DND-41 (cell line): ENCODE measurements at regions not wholly inside any gene's neighbourhood (a gene's known extent, or its start where the extent isn't known, plus 50 kb on each side); places are given as distances from the start of the nearest gene placed in this dataset.

Experiments used
- ATAC-seq: fragments of 200-7000 bp; cut with Tn5 transposase; 3 replicates; pipeline ENCODE4 v1.9.1; 2021; ENCODE audit warnings: low read depth; ENCODE audit not compliant: insufficient read depth
- DNase-seq: peaks from one replicate; pipeline ENCODE4 v3.0.0-alpha.2; 2020
- H2AFZ ChIP-seq: 2 replicates; pipeline ENCODE4 v1.6.0; 2012; ENCODE audit warnings: low read depth, low read length
- H3K27ac ChIP-seq: 2 replicates; pipeline ENCODE4 v1.5.1; 2012; ENCODE audit warnings: low read length, inconsistent platforms
- H3K27me3 ChIP-seq: fragments of 200-600 bp; sonication (generic); 2 replicates; pipeline ENCODE4 v1.6.0; 2012; ENCODE audit warnings: low read length, mild to moderate bottlenecking, inconsistent platforms; ENCODE audit not compliant: insufficient read depth, poor library complexity
- H3K36me3 ChIP-seq: 2 replicates; pipeline ENCODE4 v1.5.1; 2012; ENCODE audit warnings: low read length, inconsistent platforms; ENCODE audit not compliant: insufficient read depth
- H3K4me1 ChIP-seq: 2 replicates; pipeline ENCODE4 v1.5.1; 2012; ENCODE audit warnings: mild to moderate bottlenecking, low read length; ENCODE audit not compliant: insufficient read depth
- H3K4me2 ChIP-seq: 2 replicates; pipeline ENCODE4 v1.6.0; 2012; ENCODE audit warnings: mild to moderate bottlenecking, moderate library complexity, low read length, inconsistent platforms; ENCODE audit not compliant: insufficient read depth
- H3K4me3 ChIP-seq, 2 experiments: fragments of 200-600 bp in 1 of 2; shearing (Covaris generic) in 1 of 2; 2 replicates each; pipeline ENCODE4 v1.5.1; 2012 to 2016; ENCODE audit warnings: inconsistent platforms in 2 of 2, low read length in 2 of 2, mild to moderate bottlenecking in 2 of 2, low read depth in 1 of 2, moderate library complexity in 1 of 2
- H3K79me2 ChIP-seq: 2 replicates; pipeline ENCODE4 v1.6.0; 2012; ENCODE audit warnings: low read length, inconsistent platforms; ENCODE audit not compliant: insufficient read depth
- H3K9ac ChIP-seq: 2 replicates; pipeline ENCODE4 v1.6.0; 2012; ENCODE audit warnings: low read depth, mild to moderate bottlenecking, inconsistent platforms, low read length, moderate library complexity
- H3K9me3 ChIP-seq: 2 replicates; pipeline ENCODE4 v1.5.1; 2012; ENCODE audit warnings: low read length, moderate library complexity, mild to moderate bottlenecking, inconsistent platforms; ENCODE audit not compliant: insufficient read depth, severe bottlenecking
- H4K20me1 ChIP-seq: 2 replicates; pipeline ENCODE4 v1.6.0; 2012; ENCODE audit warnings: low read length; ENCODE audit not compliant: insufficient read depth
- EZH2 ChIP-seq: IDR thresholded peaks from 3 replicates; pipeline ENCODE4 v1.6.1; 2012; ENCODE audit warnings: borderline replicate concordance, low read depth, mild to moderate bottlenecking, moderate library complexity, low read length, inconsistent platforms; ENCODE audit not compliant: severe bottlenecking
- TF ChIP-seq, protein P1 (sequence below): IDR thresholded peaks from 2 replicates; pipeline ENCODE4 v1.5.1; 2012; ENCODE audit warnings: borderline replicate concordance, low read length, moderate library complexity, mild to moderate bottlenecking; ENCODE audit not compliant: poor library complexity, severe bottlenecking; ENCODE audit errors: extremely low read depth

DNA sequence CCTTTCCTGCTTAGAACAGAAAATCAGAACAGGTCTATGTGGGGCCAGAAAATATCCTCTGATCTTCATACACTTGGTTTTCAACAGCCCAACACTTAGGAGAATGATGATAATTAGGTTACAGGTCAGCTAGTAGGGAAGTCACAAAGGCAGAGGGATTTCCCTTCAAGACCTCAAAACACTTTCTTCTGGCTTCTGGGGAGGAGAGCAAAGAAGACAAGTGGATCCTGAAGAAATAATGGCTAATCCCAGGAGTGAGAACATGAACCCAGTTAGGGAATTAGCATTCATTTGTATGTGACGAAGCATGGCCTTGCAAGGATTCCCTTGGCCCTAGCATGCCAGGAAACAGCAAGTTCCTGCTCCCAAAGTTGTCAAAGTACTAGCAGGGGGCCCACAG is 223.3 kb downstream of the BCAT1 start:
- Histone ChIP-seq H3K36me3 (no peaks in the 10 kb centered on the region), H2AFZ (no peak overlapping the region; the same call in 1 of the 2 replicates), H3K9ac (no peak overlapping the region), H3K4me3 (no peak overlapping the region), H3K79me2 (no peaks in the 10 kb centered on the region), H4K20me1 (no peaks in the 10 kb centered on the region), H3K27me3 (no peaks in the 10 kb centered on the region), H3K4me1 (peaks cover 29% of the 10 kb centered on the region; the same call in 1 of the 2 replicates), H3K9me3 (peaks cover 6% of the 10 kb centered on the region), H3K4me2 (no peak overlapping the region), H3K27ac (no peak overlapping the region)
- no peak for TF ChIP-seq EZH2
- TF ChIP-seq, protein P1, sequence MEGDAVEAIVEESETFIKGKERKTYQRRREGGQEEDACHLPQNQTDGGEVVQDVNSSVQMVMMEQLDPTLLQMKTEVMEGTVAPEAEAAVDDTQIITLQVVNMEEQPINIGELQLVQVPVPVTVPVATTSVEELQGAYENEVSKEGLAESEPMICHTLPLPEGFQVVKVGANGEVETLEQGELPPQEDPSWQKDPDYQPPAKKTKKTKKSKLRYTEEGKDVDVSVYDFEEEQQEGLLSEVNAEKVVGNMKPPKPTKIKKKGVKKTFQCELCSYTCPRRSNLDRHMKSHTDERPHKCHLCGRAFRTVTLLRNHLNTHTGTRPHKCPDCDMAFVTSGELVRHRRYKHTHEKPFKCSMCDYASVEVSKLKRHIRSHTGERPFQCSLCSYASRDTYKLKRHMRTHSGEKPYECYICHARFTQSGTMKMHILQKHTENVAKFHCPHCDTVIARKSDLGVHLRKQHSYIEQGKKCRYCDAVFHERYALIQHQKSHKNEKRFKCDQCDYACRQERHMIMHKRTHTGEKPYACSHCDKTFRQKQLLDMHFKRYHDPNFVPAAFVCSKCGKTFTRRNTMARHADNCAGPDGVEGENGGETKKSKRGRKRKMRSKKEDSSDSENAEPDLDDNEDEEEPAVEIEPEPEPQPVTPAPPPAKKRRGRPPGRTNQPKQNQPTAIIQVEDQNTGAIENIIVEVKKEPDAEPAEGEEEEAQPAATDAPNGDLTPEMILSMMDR = no peak
- no peak for ATAC-seq
- DNase-seq = no peak

DNA sequence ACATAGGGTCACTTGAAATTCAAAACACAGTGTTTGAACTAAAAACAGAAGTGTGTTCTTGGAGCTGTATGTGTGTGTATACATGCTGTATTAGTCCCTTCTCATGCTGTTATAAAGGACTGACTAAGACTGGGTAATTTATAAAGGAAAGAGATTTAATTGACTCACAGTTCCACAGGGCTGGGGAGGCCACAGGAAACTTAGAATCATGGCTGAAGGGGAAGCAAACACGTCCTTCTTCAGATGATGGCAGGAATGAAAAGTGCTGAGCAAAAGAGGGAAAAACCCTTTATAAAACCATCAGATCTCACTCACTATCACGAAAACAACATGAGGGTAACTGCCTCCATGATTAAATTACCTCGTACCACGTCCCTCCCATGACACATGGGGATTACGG is 224.1 kb downstream of the BCAT1 start:
- Histone ChIP-seq H3K36me3 (no peaks in the 10 kb centered on the region), H4K20me1 (no peaks in the 10 kb centered on the region), H3K79me2 (no peaks in the 10 kb centered on the region), H3K9ac (no peak overlapping the region), H3K4me3 (no peak overlapping the region), H3K4me2 (no peak overlapping the region), H3K27ac (no peak overlapping the region), H3K9me3 (peaks cover 6% of the 10 kb centered on the region), H3K4me1 (peaks cover 22% of the 10 kb centered on the region), H2AFZ (no peak overlapping the region), H3K27me3 (no peaks in the 10 kb centered on the region)
- no peak for TF ChIP-seq EZH2
- TF ChIP-seq, protein P1 = no peak
- ATAC-seq (no peak), DNase-seq (no peak)

DNA sequence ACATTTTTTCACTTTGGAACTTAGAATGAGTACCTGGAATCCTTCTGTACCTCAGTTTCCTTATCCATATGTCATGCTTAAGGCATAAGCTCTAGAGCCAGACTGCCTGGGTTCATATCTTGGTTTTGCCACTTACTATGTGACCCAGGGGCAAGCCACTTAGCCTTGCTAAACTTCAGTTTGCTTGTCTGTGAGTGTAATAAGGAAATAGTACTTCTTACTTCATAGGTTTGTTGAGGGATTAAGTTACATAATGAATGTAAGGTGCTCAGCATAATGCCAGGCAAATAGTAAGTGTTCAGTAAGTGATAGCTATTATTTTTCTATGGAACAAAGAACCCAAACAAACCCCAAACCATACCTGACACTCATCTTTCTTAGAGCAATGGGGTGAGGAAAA is 225.1 kb downstream of the BCAT1 start:
- no peak for TF ChIP-seq EZH2
- TF ChIP-seq, protein P1 = no peak
- Histone ChIP-seq H3K36me3 (no peaks in the 10 kb centered on the region), H3K4me1 (peaks cover 30% of the 10 kb centered on the region), H4K20me1 (no peaks in the 10 kb centered on the region), H3K4me2 (no peak overlapping the region), H3K27ac (no peak overlapping the region), H3K4me3 (no peak overlapping the region), H3K27me3 (no peaks in the 10 kb centered on the region), H3K9me3 (peaks cover 6% of the 10 kb centered on the region), H3K9ac (no peak overlapping the region), H2AFZ (no peak overlapping the region), H3K79me2 (no peaks in the 10 kb centered on the region)
- DNase-seq (no peak), ATAC-seq (no peak)

DNA sequence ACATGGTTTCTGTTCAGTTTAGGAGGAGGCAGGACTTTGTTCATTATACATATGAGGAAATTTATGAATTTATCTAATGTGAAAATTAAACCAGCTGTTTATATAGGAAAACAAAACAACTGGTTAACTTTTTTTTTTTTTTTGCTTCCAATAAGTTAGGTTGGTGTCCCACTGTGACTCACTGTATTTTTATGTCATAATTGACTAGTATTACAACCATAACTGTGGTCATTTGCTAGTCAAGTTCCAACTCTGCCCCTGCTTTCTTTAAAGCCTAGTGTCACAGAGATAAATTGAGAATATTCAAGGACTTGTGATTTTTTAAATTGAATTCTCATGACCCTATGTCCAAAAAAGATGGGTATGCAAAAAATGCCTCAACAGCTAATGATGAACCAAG is 227.7 kb downstream of the BCAT1 start:
- TF ChIP-seq, protein P1 = no peak
- no peak for TF ChIP-seq EZH2
- Histone ChIP-seq H3K4me3 (no peak overlapping the region), H3K27ac (no peak overlapping the region), H3K79me2 (no peaks in the 10 kb centered on the region), H3K36me3 (no peaks in the 10 kb centered on the region), H3K9ac (no peak overlapping the region), H3K4me2 (no peak overlapping the region), H3K4me1 (peaks cover 14% of the 10 kb centered on the region), H2AFZ (no peak overlapping the region), H3K27me3 (no peaks in the 10 kb centered on the region), H4K20me1 (no peaks in the 10 kb centered on the region), H3K9me3 (peaks cover 6% of the 10 kb centered on the region)
- DNase-seq (no peak), ATAC-seq (no peak)
